ENCODE measurements at regions not wholly inside any gene's neighbourhood (a gene's known extent, or its start where the extent isn't known, plus 50 kb on each side); places are given as distances from the start of the nearest gene placed in this dataset.
A peak's percentile ranks its signal among the peaks of the same experiment; 100 is the strongest.
"Not testable (repeated sequence)": the region's sequence is repeated elsewhere in the genome, so short reads cannot be mapped to it uniquely, and the experiment has no call there.

DNA sequence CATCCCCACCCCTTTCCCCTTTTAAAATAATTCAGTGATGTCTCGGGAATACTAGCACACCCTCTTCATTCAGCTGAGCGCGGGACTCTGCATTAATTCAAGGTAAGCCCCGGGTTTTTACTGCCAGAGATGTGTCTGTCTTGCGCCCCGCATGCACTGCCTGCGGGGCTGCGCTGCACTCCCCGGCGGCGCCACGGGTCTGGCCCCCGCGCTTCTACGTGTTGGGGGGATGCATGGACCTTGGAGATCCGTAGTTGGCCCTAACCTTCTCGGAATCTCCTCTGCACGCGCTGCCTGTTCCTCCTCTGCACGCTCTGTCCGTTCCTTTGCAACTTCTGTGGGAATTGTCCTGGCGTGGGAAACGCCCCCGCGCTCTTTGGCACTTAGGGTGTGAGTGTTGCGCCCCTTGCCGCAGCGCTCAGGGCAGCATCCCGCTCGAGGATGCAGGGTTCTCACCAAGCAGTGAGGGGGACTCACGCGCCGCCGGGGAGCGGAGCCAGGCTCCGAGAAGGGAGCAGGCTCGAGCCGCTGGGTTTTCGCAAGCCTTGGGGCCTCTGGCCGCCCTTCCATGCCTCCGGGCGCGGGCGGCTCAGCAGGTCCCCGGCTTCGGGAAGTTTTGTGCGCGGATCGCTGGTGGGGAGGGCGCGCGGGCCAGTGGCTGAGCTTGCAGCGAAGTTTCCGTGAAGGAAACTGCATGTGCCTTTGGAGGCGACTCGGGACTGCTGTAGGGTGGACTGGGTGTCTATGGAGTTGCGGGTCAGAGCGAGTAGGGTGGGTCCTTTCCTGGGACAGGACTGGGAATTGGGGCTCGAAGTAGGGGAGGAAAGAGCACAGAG is 165.1 kb upstream of the CACNA1E start:
- Histone ChIP-seq H3K9ac (ENCODE audit: low read length) (no peak overlapping the region), H3K4me3 (ENCODE audit: low read length) (peak overlapping the region; percentile 60), H3K27me3 (replicated peaks; ENCODE audit: control insufficient read depth, insufficient read depth, low read length) (peaks cover 59% of the 10 kb centered on the region), H3K9me3 (ENCODE audit: control insufficient read depth, low read length) (no peaks in the 10 kb centered on the region), H3K36me3 (ENCODE audit: control insufficient read depth, insufficient read depth, low read length, severe bottlenecking) (no peaks in the 10 kb centered on the region), H3K4me1 (ENCODE audit: control insufficient read depth, insufficient read depth, low read length) (peaks cover 17% of the 10 kb centered on the region)
- peak; percentile 41 for DNase-seq (ENCODE audit: low read depth)

- no peak for DNase-seq (ENCODE audit: low read depth)
- peaks cover 59% of the 10 kb centered on the region for H3K27me3 ChIP-seq (replicated peaks; ENCODE audit: control insufficient read depth, insufficient read depth, low read length)
- no peaks in the 10 kb centered on the region for H3K9me3 ChIP-seq (ENCODE audit: control insufficient read depth, low read length)
- no peaks in the 10 kb centered on the region for H3K36me3 ChIP-seq (ENCODE audit: control insufficient read depth, insufficient read depth, low read length, severe bottlenecking)
- H3K4me3 ChIP-seq (ENCODE audit: low read length), result peak overlapping the region; percentile 60
- H3K4me1 ChIP-seq (ENCODE audit: control insufficient read depth, insufficient read depth, low read length), result peaks cover 17% of the 10 kb centered on the region
- no peak overlapping the region for H3K9ac ChIP-seq (ENCODE audit: low read length)
Observed at GRCh38 chr1:181318858-181319235, 164.5 kb upstream of the CACNA1E start.

GRCh38 chr1:181319907-181320306 is 163.4 kb upstream of the CACNA1E start:
- Histone ChIP-seq H3K4me3 (ENCODE audit: low read length) (no peak overlapping the region), H3K36me3 (ENCODE audit: control insufficient read depth, insufficient read depth, low read length, severe bottlenecking) (no peaks in the 10 kb centered on the region), H3K27me3 (replicated peaks; ENCODE audit: control insufficient read depth, insufficient read depth, low read length) (peaks cover 52% of the 10 kb centered on the region), H3K4me1 (ENCODE audit: control insufficient read depth, insufficient read depth, low read length) (peaks cover 17% of the 10 kb centered on the region), H3K9me3 (ENCODE audit: control insufficient read depth, low read length) (no peaks in the 10 kb centered on the region), H3K9ac (ENCODE audit: low read length) (no peak overlapping the region)
- no peak for DNase-seq (ENCODE audit: low read depth)

DNA sequence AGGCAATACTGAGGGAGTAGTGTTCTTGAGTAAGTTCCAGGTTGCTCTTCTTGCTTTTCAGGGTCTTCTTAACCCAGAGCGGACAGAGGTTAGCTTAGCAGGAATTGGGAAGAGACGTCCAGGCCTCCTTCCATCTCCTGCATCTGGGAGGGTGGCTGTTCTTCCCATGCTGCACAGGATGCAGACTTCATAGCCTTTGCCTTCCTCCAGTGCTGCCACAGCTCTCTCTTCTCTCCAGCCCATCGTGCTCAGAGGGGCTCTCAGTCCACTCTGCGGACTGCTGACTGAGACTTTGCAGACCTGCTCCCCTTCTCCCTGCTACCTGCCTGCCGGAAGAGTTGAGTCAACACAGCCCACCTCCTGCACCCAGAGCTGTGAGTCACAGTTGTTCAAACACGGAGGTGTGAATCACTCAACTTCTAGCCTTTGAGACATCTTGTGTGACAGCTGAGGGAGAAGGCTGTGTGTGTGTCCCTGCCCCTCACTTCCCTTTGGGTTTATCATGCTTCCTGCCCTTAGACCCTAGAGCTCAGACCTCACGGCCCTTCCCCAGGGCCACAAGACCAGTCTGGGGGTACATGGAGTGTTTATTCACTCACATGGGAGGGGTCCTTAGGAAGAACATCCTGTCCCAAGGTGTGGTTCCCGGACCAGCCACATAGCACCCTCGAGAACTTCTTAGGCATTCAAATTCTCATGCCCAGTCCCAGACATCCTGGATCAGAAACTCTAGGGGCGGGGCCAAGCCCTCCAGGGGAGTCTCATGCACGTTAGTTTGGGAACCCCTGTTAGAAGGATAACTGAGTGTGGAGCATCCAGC is 158.3 kb upstream of the CACNA1E start:
- no peak overlapping the region for H3K4me3 ChIP-seq (ENCODE audit: low read length)
- H3K36me3 ChIP-seq (ENCODE audit: control insufficient read depth, insufficient read depth, low read length, severe bottlenecking), result no peaks in the 10 kb centered on the region
- no peaks in the 10 kb centered on the region for H3K9me3 ChIP-seq (ENCODE audit: control insufficient read depth, low read length)
- H3K4me1 ChIP-seq (ENCODE audit: control insufficient read depth, insufficient read depth, low read length), result no peaks in the 10 kb centered on the region
- H3K9ac ChIP-seq (ENCODE audit: low read length), result no peak overlapping the region
- peaks cover 23% of the 10 kb centered on the region for H3K27me3 ChIP-seq (replicated peaks; ENCODE audit: control insufficient read depth, insufficient read depth, low read length)
- DNase-seq (ENCODE audit: low read depth), result no peak

GRCh38 chr1:181325765-181326164 is 157.6 kb upstream of the CACNA1E start:
- peaks cover 19% of the 10 kb centered on the region for H3K27me3 ChIP-seq (replicated peaks; ENCODE audit: control insufficient read depth, insufficient read depth, low read length)
- DNase-seq (ENCODE audit: low read depth); H3K9me3 ChIP-seq (ENCODE audit: control insufficient read depth, low read length); H3K9ac ChIP-seq (ENCODE audit: low read length); H3K36me3 ChIP-seq (ENCODE audit: control insufficient read depth, insufficient read depth, low read length, severe bottlenecking); H3K4me3 ChIP-seq (ENCODE audit: low read length); H3K4me1 ChIP-seq (ENCODE audit: control insufficient read depth, insufficient read depth, low read length): not testable (repeated sequence)

GRCh38 chr1:181326348-181326747 is 157.0 kb upstream of the CACNA1E start:
- Histone ChIP-seq H3K9me3 (ENCODE audit: control insufficient read depth, low read length) (no peaks in the 10 kb centered on the region), H3K9ac (ENCODE audit: low read length) (no peak overlapping the region), H3K36me3 (ENCODE audit: control insufficient read depth, insufficient read depth, low read length, severe bottlenecking) (no peaks in the 10 kb centered on the region), H3K27me3 (replicated peaks; ENCODE audit: control insufficient read depth, insufficient read depth, low read length) (peaks cover 21% of the 10 kb centered on the region), H3K4me1 (ENCODE audit: control insufficient read depth, insufficient read depth, low read length) (no peaks in the 10 kb centered on the region), H3K4me3 (ENCODE audit: low read length) (no peak overlapping the region)
- DNase-seq (ENCODE audit: low read depth), result no peak

GRCh38 chr1:181327796-181328195 is 155.5 kb upstream of the CACNA1E start:
- no peak for DNase-seq (ENCODE audit: low read depth)
- peaks cover 16% of the 10 kb centered on the region for H3K27me3 ChIP-seq (replicated peaks; ENCODE audit: control insufficient read depth, insufficient read depth, low read length)

GRCh38 chr1:181334724-181335123 is 148.6 kb upstream of the CACNA1E start:
- H3K27me3 ChIP-seq (replicated peaks; ENCODE audit: control insufficient read depth, insufficient read depth, low read length), result peaks cover 14% of the 10 kb centered on the region

More at GRCh38 chr1:181327796-181328195, 155.5 kb upstream of the CACNA1E start:
- Histone ChIP-seq H3K9ac (ENCODE audit: low read length) (no peak overlapping the region), H3K9me3 (ENCODE audit: control insufficient read depth, low read length) (no peaks in the 10 kb centered on the region), H3K4me3 (ENCODE audit: low read length) (no peak overlapping the region), H3K36me3 (ENCODE audit: control insufficient read depth, insufficient read depth, low read length, severe bottlenecking) (no peaks in the 10 kb centered on the region), H3K4me1 (ENCODE audit: control insufficient read depth, insufficient read depth, low read length) (no peaks in the 10 kb centered on the region)

DNA sequence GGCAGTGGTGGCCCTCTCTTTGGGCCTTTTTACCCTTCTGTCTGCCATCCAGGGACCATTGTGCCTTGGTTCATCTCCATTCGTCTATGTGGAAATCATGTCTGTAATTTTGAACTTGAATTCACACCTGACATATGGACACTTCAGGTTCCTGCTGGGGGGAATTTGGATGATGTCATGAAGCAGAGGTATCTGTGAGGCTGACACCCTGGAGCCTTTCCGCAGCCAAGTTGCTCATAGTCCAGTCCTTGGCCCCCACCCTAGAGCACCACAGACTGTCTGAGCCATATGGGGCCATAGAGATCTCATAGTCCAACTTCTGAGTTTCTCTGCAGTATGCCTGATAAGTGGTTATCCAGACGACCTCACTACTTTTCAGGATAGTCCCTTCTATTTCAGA is 147.7 kb upstream of the CACNA1E start:
- Histone ChIP-seq H3K27me3 (replicated peaks; ENCODE audit: control insufficient read depth, insufficient read depth, low read length) (peaks cover 11% of the 10 kb centered on the region), H3K9me3 (ENCODE audit: control insufficient read depth, low read length) (peaks cover 3% of the 10 kb centered on the region), H3K4me1 (ENCODE audit: control insufficient read depth, insufficient read depth, low read length) (no peaks in the 10 kb centered on the region), H3K9ac (ENCODE audit: low read length) (no peak overlapping the region), H3K36me3 (ENCODE audit: control insufficient read depth, insufficient read depth, low read length, severe bottlenecking) (no peaks in the 10 kb centered on the region), H3K4me3 (ENCODE audit: low read length) (no peak overlapping the region)
- DNase-seq (ENCODE audit: low read depth), result no peak

More at GRCh38 chr1:181334724-181335123, 148.6 kb upstream of the CACNA1E start:
- DNase-seq (ENCODE audit: low read depth), result no peak
- no peak overlapping the region for H3K9ac ChIP-seq (ENCODE audit: low read length)
- H3K36me3 ChIP-seq (ENCODE audit: control insufficient read depth, insufficient read depth, low read length, severe bottlenecking), result no peaks in the 10 kb centered on the region
- H3K4me3 ChIP-seq (ENCODE audit: low read length), result no peak overlapping the region
- peaks cover 3% of the 10 kb centered on the region for H3K9me3 ChIP-seq (ENCODE audit: control insufficient read depth, low read length)
- no peaks in the 10 kb centered on the region for H3K4me1 ChIP-seq (ENCODE audit: control insufficient read depth, insufficient read depth, low read length)

DNA sequence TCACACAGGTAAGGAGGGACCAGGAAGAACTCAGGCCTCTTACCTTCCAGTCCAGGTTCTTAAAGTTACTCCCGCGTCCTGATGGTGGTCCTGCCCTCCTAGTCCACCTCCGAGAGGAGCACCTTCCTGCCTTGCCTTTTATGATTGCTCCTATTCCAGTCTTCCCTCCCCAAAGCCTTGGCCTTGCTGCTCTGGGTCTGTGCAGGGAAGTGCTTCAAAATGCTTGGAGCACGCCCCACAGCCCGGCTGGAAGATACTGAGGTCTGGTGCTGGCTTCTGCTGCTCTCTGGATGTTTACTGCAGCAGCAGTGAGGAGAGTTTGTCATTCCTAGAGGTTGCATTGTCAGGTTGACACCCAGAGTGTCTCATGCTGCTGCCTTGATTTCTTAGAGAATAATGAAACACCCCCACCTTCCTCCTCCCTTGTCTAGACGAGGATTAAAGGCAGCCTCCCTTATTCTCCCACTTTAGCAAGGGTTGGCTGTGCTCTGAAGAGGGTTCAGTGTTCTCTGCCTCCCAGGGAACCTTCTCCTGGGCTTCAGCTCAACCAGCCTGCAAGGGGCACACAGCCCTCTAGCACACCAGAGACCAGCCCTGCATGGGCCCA is 142.2 kb upstream of the CACNA1E start:
- Histone ChIP-seq H3K27me3 (replicated peaks; ENCODE audit: control insufficient read depth, insufficient read depth, low read length) (peaks cover 10% of the 10 kb centered on the region), H3K4me1 (ENCODE audit: control insufficient read depth, insufficient read depth, low read length) (no peaks in the 10 kb centered on the region), H3K36me3 (ENCODE audit: control insufficient read depth, insufficient read depth, low read length, severe bottlenecking) (no peaks in the 10 kb centered on the region), H3K9me3 (ENCODE audit: control insufficient read depth, low read length) (no peaks in the 10 kb centered on the region), H3K9ac (ENCODE audit: low read length) (no peak overlapping the region), H3K4me3 (ENCODE audit: low read length) (no peak overlapping the region)
- DNase-seq (ENCODE audit: low read depth), result no peak

GRCh38 chr1:181344091-181344490 is 139.2 kb upstream of the CACNA1E start:
- H3K4me3 ChIP-seq (ENCODE audit: low read length), result no peak overlapping the region
- DNase-seq (ENCODE audit: low read depth), result no peak
- H3K36me3 ChIP-seq (ENCODE audit: control insufficient read depth, insufficient read depth, low read length, severe bottlenecking), result no peaks in the 10 kb centered on the region
- H3K9ac ChIP-seq (ENCODE audit: low read length), result no peak overlapping the region
- peaks cover 10% of the 10 kb centered on the region for H3K27me3 ChIP-seq (replicated peaks; ENCODE audit: control insufficient read depth, insufficient read depth, low read length)
- no peaks in the 10 kb centered on the region for H3K9me3 ChIP-seq (ENCODE audit: control insufficient read depth, low read length)
- H3K4me1 ChIP-seq (ENCODE audit: control insufficient read depth, insufficient read depth, low read length), result no peaks in the 10 kb centered on the region
